ENCODE measurements at regions not wholly inside any gene's neighbourhood (a gene's known extent, or its start where the extent isn't known, plus 50 kb on each side); places are given as distances from the start of the nearest gene placed in this dataset.

DNA sequence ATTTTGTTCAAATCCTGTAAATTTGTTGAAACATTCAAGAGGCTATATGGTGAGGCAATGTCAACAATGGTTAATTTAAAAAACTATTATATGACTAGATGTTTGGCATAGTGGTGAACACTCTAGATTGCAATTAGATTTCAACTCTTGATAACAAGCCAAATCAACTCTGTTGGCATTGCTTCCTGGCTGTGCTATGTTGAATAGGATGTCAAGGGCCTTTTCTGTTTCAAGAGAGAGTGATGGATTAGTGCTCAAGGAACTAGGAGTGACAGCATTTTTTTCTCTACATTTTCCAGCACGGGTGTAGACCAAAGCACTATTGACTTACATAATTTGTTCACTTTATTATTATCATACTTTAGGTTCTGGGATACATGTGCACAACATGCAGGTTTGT, 172.4 kb upstream of the KCNH7 start:
- H3K4me1 Mint-ChIP-seq: no peaks in the 10 kb centered on the region
- H3K27me3 Mint-ChIP-seq (ENCODE audit: low read depth): no peaks in the 10 kb centered on the region
- H3K4me3 Mint-ChIP-seq: no peak overlapping the region
- no peak for DNase-seq (ENCODE audit: low read depth, low spot score)
- peaks cover 2% of the 10 kb centered on the region for H3K36me3 Mint-ChIP-seq (ENCODE audit: low read depth)
- H3K9me3 Mint-ChIP-seq: peaks cover 5% of the 10 kb centered on the region
- no peak for TF ChIP-seq CTCF (conservative IDR thresholded peaks at IDR 0.05)
- no peak overlapping the region for H3K27ac Mint-ChIP-seq (ENCODE audit: unreplicated experiment)

DNA sequence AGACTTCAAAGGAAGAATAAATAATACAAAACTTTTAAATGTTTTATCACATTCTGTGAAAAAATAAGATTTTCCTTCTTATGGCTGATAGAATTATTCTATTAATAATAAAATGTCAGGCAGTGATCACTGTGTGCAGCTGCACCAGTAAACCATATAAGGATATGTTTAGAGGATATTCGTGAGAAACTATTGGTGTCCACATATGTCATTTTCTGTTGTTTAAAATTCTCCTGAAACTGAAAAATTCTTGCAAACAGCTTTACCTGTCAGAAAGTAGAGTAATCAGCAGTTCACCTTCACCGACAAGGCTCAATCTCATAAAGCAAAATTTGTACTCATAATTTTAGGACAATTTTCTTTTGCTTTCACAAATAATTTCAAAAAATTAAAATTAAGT, 170.1 kb upstream of the KCNH7 start:
- no peaks in the 10 kb centered on the region for H3K9me3 Mint-ChIP-seq
- no peak overlapping the region for H3K27ac Mint-ChIP-seq (ENCODE audit: unreplicated experiment)
- no peaks in the 10 kb centered on the region for H3K4me1 Mint-ChIP-seq
- no peaks in the 10 kb centered on the region for H3K36me3 Mint-ChIP-seq (ENCODE audit: low read depth)
- TF ChIP-seq CTCF (conservative IDR thresholded peaks at IDR 0.05): no peak
- DNase-seq (ENCODE audit: low read depth, low spot score): no peak
- H3K27me3 Mint-ChIP-seq (ENCODE audit: low read depth): no peaks in the 10 kb centered on the region
- H3K4me3 Mint-ChIP-seq: no peak overlapping the region

- Mint-ChIP-seq H3K36me3 (ENCODE audit: low read depth) (no peaks in the 10 kb centered on the region), H3K4me1 (peaks cover 12% of the 10 kb centered on the region), H3K4me3 (no peak overlapping the region), H3K9me3 (no peaks in the 10 kb centered on the region), H3K27me3 (ENCODE audit: low read depth) (no peaks in the 10 kb centered on the region), H3K27ac (ENCODE audit: unreplicated experiment) (no peak overlapping the region)
- DNase-seq (ENCODE audit: low read depth, low spot score): no peak
- TF ChIP-seq CTCF (conservative IDR thresholded peaks at IDR 0.05): no peak
These were observed 156.2 kb upstream of the KCNH7 start for GRCh38 chr2:162994718-162995117.

DNA sequence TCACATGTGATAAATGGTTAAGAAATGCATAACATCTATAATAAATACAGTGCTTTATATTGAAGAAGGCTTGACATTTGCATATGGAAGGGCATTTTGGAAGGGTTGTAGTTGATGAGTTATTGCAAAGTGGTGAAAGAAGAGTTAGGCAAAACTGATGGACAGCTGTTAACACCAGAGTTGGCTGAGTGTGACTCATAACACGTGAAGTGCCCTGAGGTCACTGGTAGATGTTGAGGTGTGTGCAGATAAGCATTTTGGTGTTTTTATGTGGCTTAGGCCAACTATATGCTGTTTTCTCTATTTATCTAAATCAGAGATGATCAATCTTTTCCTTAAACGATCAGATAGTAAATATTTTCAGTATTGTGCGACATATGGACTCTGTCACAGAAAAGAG, 154.3 kb upstream of the KCNH7 start:
- no peaks in the 10 kb centered on the region for H3K9me3 Mint-ChIP-seq
- no peak overlapping the region for H3K27ac Mint-ChIP-seq (ENCODE audit: unreplicated experiment)
- peaks cover 12% of the 10 kb centered on the region for H3K4me1 Mint-ChIP-seq
- H3K4me3 Mint-ChIP-seq: no peak overlapping the region
- no peaks in the 10 kb centered on the region for H3K36me3 Mint-ChIP-seq (ENCODE audit: low read depth)
- H3K27me3 Mint-ChIP-seq (ENCODE audit: low read depth): no peaks in the 10 kb centered on the region
- no peak for TF ChIP-seq CTCF (conservative IDR thresholded peaks at IDR 0.05)
- no peak for DNase-seq (ENCODE audit: low read depth, low spot score)

DNA sequence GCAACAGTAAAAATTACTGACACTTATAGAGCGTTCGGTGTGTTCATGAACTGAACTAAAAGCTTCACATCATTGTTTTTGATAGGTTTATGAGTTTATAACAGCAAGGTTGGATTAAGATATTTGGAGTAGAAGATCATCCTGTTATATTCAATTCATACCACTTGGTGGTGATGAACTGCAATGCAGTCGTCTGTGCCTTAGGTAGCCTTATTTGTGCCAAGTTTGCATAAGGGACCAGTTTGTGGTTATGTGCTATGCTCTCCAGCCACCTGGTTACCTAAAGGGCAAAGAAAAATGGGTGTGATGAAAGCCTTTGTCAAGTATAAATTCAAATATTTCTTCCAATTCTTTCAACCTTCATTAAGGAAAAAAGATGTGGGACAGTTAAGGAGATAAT, 150.9 kb upstream of the KCNH7 start:
- Mint-ChIP-seq H3K27me3 (ENCODE audit: low read depth) (no peaks in the 10 kb centered on the region), H3K9me3 (no peaks in the 10 kb centered on the region), H3K4me3 (no peak overlapping the region), H3K4me1 (no peaks in the 10 kb centered on the region), H3K36me3 (ENCODE audit: low read depth) (no peaks in the 10 kb centered on the region), H3K27ac (ENCODE audit: unreplicated experiment) (no peak overlapping the region)
- TF ChIP-seq CTCF (conservative IDR thresholded peaks at IDR 0.05): no peak
- no peak for DNase-seq (ENCODE audit: low read depth, low spot score)

GRCh38 chr2:162974771-162975170, 136.2 kb upstream of the KCNH7 start:
- Mint-ChIP-seq H3K4me3 (no peak overlapping the region), H3K36me3 (ENCODE audit: low read depth) (no peaks in the 10 kb centered on the region), H3K4me1 (no peaks in the 10 kb centered on the region), H3K27me3 (ENCODE audit: low read depth) (no peaks in the 10 kb centered on the region), H3K9me3 (no peaks in the 10 kb centered on the region), H3K27ac (ENCODE audit: unreplicated experiment) (no peak overlapping the region)
- TF ChIP-seq CTCF (conservative IDR thresholded peaks at IDR 0.05): no peak
- no peak for DNase-seq (ENCODE audit: low read depth, low spot score)
